PC-9 (cell line): ENCODE measurements at regions not wholly inside any gene's neighbourhood (a gene's known extent, or its start where the extent isn't known, plus 50 kb on each side); places are given as distances from the start of the nearest gene placed in this dataset.

Experiments
- BruUV-seq: library from RNA; stranded (reverse); fragments of 400-500 nt; replicated peaks from 2 replicates; lab custom pipeline; 2021; lab: Mats Ljungman, UMichigan
- CTCF ChIA-PET: fragments of 300-600 bp; sonication (Branson Sonifier 250); formaldehyde crosslinking; loops from one replicate; lab custom pipeline; 2022; ENCODE audit warnings: antibody characterized with exemption; lab: Charles Lee
- POLR2A ChIA-PET: fragments of 300-600 bp; sonication (Branson Sonifier 250); formaldehyde crosslinking; loops from one replicate; lab custom pipeline; 2022; ENCODE audit warnings: antibody characterized with exemption; ENCODE audit not compliant: unreplicated experiment; lab: Charles Lee
- DNase-seq, 2 experiments: peaks; one replicate each; pipeline versions ENCODE4 v3.0.0 to v3.0.0-alpha.2; 2015 to 2022; ENCODE audit warnings: mixed read lengths in 1 of 2
- H2AFZ ChIP-seq: fragments of 200-600 bp; sonication (generic); 2 replicates; pipeline ENCODE4 v1.8.1; 2017; ENCODE audit warnings: antibody characterized with exemption
- H3F3A ChIP-seq: fragments of 200-600 bp; sonication (generic); 2 replicates; pipeline ENCODE4 v1.8.1; 2017; ENCODE audit warnings: antibody characterized with exemption, mild to moderate bottlenecking, low read depth; ENCODE audit not compliant: insufficient read depth
- H3K27ac ChIP-seq: fragments of 200-600 bp; sonication (generic); 2 replicates; pipeline ENCODE4 v1.6.1; 2016; ENCODE audit warnings: mixed run types
- H3K27me3 ChIP-seq: fragments of 200-600 bp; sonication (generic); 2 replicates; pipeline ENCODE4 v1.6.1; 2016; ENCODE audit warnings: low read depth, mixed run types; ENCODE audit not compliant: insufficient read depth
- H3K36me3 ChIP-seq: fragments of 200-600 bp; sonication (generic); 2 replicates; pipeline ENCODE4 v1.6.1; 2016; ENCODE audit warnings: low read depth, mixed run types
- H3K4me1 ChIP-seq: fragments of 200-600 bp; sonication (generic); replicated peaks from 2 replicates; pipeline ENCODE4 v1.6.1; 2016; ENCODE audit warnings: mixed run types; ENCODE audit not compliant: insufficient read depth
- H3K4me2 ChIP-seq: fragments of 200-600 bp; sonication (generic); 2 replicates; pipeline ENCODE4 v1.6.1; 2017; ENCODE audit warnings: mixed run types
- H3K4me3 ChIP-seq: fragments of 200-600 bp; sonication (generic); 2 replicates; pipeline ENCODE4 v1.6.1; 2016; ENCODE audit warnings: mixed run types
- H3K79me2 ChIP-seq: fragments of 200-600 bp; sonication (generic); 2 replicates; pipeline ENCODE4 v1.6.1; 2017; ENCODE audit warnings: low read depth, mixed run types
- H3K9me2 ChIP-seq: fragments of 200-600 bp; sonication (generic); 2 replicates; pipeline ENCODE4 v1.8.1; 2017; ENCODE audit warnings: mild to moderate bottlenecking; ENCODE audit not compliant: insufficient read depth
- H3K9me3 ChIP-seq: fragments of 200-600 bp; sonication (generic); 2 replicates; pipeline ENCODE4 v1.8.1; 2016; ENCODE audit warnings: low read depth; ENCODE audit not compliant: insufficient read depth
- H4K20me1 ChIP-seq: fragments of 200-600 bp; sonication (generic); 2 replicates; pipeline ENCODE4 v1.8.1; 2017; ENCODE audit not compliant: insufficient read depth
- CTCF ChIP-seq: fragments of 200-600 bp; sonication (generic); conservative IDR thresholded peaks from 2 replicates; pipeline ENCODE4 v1.6.1; 2017; ENCODE audit warnings: mixed run types, antibody characterized with exemption, mild to moderate bottlenecking, moderate library complexity
- EZH2 ChIP-seq: fragments of 200-600 bp; sonication (generic); IDR thresholded peaks from 2 replicates; pipeline ENCODE4 v1.8.0; 2017; ENCODE audit warnings: antibody characterized with exemption, low read depth
- intact Hi-C: fragments of 100-400 bp; cut with micrococcal nuclease; formaldehyde crosslinking; loops from one replicate; pipeline ENCODE4 v1.10.0; 2022; ENCODE audit not compliant: unreplicated experiment

GRCh38 chr1:81071072-81071858 is 729.5 kb upstream of the ADGRL2 start:
- ChIA-PET CTCF (no interaction called here), POLR2A (no interaction called here)
- no peak for TF ChIP-seq EZH2
- TF ChIP-seq CTCF: no peak
- intact Hi-C loops: no loop called here
- Histone ChIP-seq H3K9me3 (no peaks in the 10 kb centered on the region), H3K79me2 (no peaks in the 10 kb centered on the region), H3K9me2 (no peaks in the 10 kb centered on the region), H2AFZ (no peak overlapping the region), H3F3A (no peaks in the 10 kb centered on the region), H4K20me1 (no peaks in the 10 kb centered on the region), H3K27me3 (no peaks in the 10 kb centered on the region), H3K36me3 (no peaks in the 10 kb centered on the region), H3K4me3 (no peak overlapping the region), H3K27ac (no peak overlapping the region), H3K4me1 (peaks cover 7% of the 10 kb centered on the region; the same call in 1 of the 2 replicates), H3K4me2 (no peak overlapping the region)
- DNase-seq: no peak
- BruUV-seq: no TSS peak

DNA sequence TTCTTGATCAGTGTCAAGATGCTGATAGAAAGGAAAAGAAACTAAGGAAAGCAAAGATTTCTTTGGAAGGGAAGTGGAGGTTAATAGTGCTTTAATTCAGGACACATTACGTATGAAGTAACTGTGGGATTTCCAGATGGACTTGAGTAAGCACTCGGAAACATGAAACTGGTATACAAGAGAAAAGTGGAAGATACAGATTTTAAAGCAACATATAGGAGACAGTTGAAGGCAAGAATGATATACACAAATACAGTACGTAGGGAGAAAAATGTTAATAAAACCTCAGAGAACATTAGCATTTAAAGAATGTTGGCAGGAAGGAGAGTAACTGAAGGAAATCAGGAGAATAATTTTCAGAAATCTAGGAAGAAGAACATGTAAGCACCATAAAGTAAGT is 730.9 kb upstream of the ADGRL2 start:
- DNase-seq: no peak
- H3K36me3 ChIP-seq: no peaks in the 10 kb centered on the region
- H3K4me3 ChIP-seq: no peak overlapping the region
- BruUV-seq: no TSS peak
- no peaks in the 10 kb centered on the region for H3F3A ChIP-seq
- no peak for TF ChIP-seq CTCF
- no peaks in the 10 kb centered on the region for H3K27me3 ChIP-seq
- H3K4me2 ChIP-seq: no peak overlapping the region
- H2AFZ ChIP-seq: no peak overlapping the region
- H3K4me1 ChIP-seq: peaks cover 7% of the 10 kb centered on the region; the same call in 1 of the 2 replicates
- H3K9me2 ChIP-seq: no peaks in the 10 kb centered on the region
- no peak overlapping the region for H3K27ac ChIP-seq
- intact Hi-C loops: no loop called here
- no peaks in the 10 kb centered on the region for H3K9me3 ChIP-seq
- H3K79me2 ChIP-seq: no peaks in the 10 kb centered on the region
- POLR2A ChIA-PET: no interaction called here
- no peaks in the 10 kb centered on the region for H4K20me1 ChIP-seq
- CTCF ChIA-PET: no interaction called here

DNA sequence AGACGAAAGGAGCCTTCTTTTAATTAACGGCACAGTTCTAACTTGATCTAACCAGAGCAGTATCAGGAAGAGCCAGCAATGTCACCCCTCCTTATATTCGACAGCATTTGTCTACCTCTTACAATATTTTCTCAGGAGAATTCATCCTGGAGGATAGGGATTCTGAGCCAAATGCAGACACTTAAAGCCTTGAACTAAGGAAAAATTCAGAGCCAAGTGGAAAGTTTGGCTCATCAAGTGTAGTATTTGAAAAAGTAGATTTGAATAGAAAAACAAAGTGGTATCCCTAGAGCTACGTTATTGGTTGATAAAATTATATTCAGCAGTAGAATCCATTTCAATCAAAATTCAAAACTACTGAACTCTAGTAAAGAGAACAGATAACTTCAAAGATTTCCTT is 732.0 kb upstream of the ADGRL2 start:
- TF ChIP-seq CTCF (no peak), EZH2 (no peak)
- no peak for DNase-seq
- H3K4me3 ChIP-seq: no peak overlapping the region
- ChIA-PET POLR2A (no interaction called here), CTCF (no interaction called here)
- no peak overlapping the region for H2AFZ ChIP-seq
- no peaks in the 10 kb centered on the region for H3K27me3 ChIP-seq
- H4K20me1 ChIP-seq: no peaks in the 10 kb centered on the region
- intact Hi-C loops: no loop called here
- no peaks in the 10 kb centered on the region for H3K9me3 ChIP-seq
- H3K79me2 ChIP-seq: no peaks in the 10 kb centered on the region
- no peaks in the 10 kb centered on the region for H3K36me3 ChIP-seq
- no peaks in the 10 kb centered on the region for H3F3A ChIP-seq
- H3K4me2 ChIP-seq: no peak overlapping the region
- H3K9me2 ChIP-seq: 0 out of 2 replicates have a peak, but pooled peaks cover 4% of the 10 kb centered on the region
- BruUV-seq: no TSS peak
- no peaks in the 10 kb centered on the region for H3K4me1 ChIP-seq
- no peak overlapping the region for H3K27ac ChIP-seq
